Posterior cingulate gyrus (tissue), 11 donors: ENCODE measurements at regions not wholly inside any gene's neighbourhood (a gene's known extent, or its start where the extent isn't known, plus 50 kb on each side); places are given as distances from the start of the nearest gene placed in this dataset.
"Not testable (repeated sequence)": the region's sequence is repeated elsewhere in the genome, so short reads cannot be mapped to it uniquely, and the experiment has no call there.

Experiments used
- DNase-seq, 10 donors: peaks; one replicate each; pipeline versions ENCODE4 v3.0.0 to v3.0.0-alpha.2; 2020 to 2021; ENCODE audit warnings: mixed read lengths in 3 of 10
- intact Hi-C: fragments of 100-400 bp; cut with DNase I; formaldehyde crosslinking; loops from one replicate; pipeline ENCODE4 v1.15.1; 2023

DNA sequence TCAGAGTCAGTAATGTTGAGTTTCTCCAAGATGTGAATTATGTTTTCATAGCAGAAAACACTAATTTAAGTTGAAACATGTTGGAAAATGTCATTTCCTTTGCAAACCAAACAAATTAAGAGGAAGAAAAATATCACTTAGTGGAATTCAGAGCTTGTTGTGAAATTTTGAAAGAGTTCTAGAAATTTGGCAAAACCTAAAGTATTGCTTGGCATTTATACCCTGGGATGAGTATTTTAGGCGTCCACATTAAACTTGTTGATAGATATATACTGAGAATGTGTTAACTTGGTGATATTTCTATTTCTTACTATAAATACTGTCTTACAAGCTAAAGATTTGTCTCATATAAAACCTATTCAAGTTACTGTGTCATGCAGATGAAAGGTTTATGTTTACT, 335.2 kb downstream of the NSUN3 start:
- DNase-seq: no peak
- intact Hi-C loops: no loop called here

DNA sequence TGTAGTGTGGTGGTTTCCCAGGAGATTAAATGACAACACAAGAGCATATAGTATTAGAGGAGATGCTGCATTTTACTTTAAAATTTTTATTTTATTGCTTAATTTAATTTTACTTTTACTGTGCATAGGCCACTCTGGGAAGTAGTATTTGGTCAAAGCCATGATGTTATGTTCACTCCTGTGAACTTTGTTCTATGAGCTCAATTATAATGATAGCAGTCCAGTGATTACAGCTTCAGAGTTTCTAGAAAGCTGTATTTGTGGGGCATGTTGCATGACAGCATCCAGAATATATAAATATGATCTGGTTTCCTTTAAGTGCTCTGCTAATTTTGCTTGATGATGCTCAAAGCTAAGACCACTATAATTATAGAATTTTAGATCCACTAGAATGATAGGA, 338.6 kb downstream of the NSUN3 start:
- intact Hi-C loops: no loop called here
- no peak for DNase-seq

DNA sequence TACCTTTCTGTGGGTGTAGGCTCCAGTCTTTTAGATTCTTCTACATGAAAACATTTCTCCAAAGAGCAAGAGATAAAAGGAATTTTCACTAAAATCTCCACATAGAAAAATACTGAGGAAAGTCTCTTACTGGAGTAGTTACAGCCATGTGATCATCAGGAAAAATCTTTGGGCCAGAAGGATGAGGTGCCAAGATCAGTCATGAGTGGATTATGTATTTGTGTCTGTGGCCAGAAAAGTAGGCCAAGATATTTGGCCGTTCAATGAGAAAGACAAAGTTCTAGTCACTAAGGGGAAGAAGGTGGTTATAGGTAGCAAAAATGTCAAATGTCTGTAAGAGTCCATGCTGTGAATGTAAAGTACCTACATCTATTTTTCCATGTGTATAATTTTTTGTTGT, 339.3 kb downstream of the NSUN3 start:
- DNase-seq: no peak
- intact Hi-C loops: no loop called here

DNA sequence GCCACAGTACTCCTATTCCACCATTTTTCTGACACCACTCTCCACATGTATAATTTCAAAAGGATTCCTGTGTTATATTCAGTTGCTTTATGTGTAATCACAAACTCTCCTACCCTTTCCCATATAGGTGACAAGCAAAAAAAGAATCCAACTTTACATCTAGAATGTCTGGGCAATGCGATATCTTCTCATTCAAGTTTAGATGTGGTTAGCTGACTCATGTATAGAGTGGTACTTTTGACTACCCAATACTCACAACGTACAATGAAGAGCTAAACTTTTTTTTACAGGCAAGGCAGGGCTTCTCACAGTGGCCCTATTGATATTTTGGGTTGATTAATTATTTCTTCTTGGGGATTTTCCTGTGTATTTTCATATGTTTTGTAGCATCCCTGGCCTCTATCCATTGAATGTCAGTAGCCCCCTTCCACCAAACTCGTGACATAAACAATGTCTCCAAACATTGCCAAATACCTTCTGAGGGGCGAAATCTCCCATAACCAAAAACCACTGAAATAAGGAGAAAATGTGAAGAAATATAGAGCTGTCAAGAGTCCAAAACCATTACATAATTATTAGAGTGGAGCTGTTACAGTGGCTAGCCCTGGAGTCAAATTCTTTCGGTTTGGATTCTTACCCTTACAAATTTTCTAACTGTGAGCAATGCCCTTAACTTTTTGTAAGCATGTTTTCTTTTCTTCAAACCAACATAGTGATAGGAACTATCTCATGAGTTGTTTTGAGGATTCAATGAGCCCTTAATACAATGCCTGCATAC, 342.6 kb downstream of the NSUN3 start:
- intact Hi-C loops: no loop called here
- no peak for DNase-seq

DNA sequence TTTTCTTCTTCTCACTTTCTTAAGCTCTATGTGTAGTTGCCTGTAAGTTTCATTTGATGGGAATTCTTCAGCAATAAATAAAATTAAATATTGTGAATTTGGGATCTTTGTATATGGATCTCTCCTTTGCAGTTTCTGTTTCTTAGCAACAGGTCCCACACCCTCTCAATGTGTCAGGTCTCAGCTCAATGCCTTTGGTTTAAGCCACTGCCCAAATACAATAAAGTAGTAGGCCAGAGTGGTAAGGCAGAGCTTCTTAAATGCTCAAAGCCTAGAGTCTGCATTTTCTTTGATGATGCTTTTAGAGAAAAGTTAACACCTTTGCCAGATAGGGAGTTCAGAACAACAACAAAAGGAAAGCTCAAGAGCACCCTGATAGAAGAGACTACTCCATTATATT, 343.7 kb downstream of the NSUN3 start:
- DNase-seq: no peak
- intact Hi-C loops: no loop called here

DNA sequence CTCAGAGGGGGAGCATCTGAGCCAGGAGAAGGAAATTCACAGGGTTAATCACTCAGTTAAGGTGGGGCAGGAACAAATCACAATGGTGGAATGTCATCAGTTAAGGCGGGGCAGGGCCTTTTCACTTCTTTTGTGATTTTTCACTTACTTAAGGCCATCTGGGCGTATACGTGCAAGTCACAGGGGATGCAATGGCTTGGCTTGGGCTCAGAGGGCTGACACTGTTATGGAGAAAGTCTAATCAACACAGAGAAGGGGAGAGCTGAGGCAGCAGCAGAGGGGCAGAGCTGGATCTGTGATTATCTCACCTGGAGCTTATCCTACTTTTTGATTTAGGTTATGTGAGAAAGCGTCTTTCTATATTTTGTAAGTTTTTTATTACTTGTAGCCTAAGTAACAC, 350.1 kb downstream of the NSUN3 start:
- DNase-seq, intact Hi-C loops: not testable (repeated sequence)

DNA sequence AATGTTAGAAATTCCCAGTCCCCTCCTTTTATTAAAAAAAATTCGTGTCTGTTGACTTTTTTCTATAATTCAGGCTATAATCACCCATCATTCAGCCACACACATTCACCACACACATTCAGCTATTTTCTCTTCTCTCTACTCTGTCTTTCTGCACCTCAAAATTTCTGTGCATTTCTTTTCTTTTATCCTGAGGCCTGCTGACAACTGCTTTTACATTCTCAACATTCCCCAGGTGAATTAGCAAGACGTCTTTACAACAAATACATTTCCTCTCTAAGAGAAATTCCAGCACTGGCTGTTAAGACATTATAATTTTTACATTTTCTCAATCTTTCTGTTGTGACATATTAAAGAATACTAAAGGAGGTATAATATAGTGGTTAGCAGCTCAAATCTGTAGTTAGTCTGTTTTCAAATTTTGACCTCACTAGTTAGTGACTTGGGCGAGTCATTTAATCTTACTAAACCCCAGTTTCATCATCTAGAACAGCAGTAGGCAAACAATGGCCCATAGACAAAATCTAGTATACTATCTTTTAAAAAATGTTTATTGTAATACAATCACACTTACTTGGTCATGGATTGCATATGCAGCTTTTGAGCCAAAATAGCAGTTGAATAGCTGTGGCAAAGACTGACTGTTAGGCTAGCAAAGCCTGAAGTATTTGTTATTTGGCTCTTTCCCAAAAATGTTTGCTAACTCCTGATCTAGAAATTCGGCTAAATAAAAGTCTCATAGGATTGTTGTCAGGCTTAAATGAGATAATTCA, 350.7 kb downstream of the NSUN3 start:
- DNase-seq: no peak
- intact Hi-C loops: no loop called here

DNA sequence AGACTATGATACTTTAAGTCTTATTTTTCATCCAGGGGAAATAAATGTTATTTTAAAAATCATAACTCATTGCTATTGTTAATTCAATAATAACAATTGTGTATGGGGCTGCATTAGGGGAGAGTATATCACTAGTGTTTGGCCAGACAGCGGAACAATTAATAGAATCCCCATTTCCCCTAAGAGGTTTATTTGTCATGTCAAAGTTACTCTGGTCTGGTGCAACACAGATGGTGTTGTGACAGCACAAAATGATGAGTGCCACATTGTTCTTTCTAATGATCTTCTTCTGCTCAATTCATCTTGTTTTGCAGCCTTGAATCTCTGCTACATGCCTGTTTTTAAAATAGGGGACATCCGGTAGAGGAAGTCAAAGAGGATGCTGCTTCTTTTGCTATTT, 351.6 kb downstream of the NSUN3 start:
- DNase-seq: no peak
- intact Hi-C loops: no loop called here

DNA sequence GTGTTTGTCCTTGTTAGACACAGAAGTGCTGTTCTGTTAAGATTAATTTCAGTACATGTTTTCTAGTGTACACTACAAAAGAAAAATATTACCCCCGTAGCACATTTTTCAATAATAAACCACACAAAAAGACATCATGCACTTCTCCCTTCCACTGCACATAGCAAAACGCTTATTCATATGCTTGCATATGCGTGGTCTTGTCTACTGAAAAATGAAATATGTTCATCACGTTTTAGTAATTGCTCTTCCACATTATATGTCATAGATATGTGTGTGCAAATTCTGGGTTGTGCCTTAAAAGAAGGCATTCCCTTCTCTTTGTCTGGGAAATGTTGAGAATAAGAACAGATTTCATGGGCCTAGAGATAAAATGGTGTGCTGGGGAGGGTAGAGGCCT, 353.9 kb downstream of the NSUN3 start:
- intact Hi-C loops: no loop called here
- no peak for DNase-seq

DNA sequence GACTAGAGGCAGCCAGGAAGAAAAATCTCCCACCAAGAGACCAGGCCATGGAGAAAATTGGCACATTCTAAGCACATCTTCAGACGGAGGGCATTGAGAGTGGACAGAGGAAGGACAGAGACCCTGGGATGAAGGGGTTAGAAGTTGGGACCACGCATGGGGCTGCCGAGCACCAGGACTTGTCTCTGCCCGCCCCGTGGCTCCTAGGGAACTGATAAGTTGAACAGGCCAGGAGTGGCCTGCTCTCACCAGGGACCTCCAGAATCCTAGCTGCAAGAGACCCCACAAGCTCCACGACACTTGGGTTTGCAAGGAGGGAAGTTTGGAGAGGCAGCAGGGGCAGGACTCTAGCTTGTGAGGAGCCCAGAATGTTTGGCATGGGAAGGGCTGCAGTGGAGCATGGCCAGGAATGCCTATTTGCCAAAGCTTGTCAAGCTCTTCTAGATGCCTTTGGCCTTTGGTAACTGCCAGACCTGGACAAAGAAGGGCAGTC, 355.1 kb downstream of the NSUN3 start:
- intact Hi-C loops: no loop called here
- DNase-seq: peak in 3 of 10 donors; percentile 20 to 54 (median 35)

DNA sequence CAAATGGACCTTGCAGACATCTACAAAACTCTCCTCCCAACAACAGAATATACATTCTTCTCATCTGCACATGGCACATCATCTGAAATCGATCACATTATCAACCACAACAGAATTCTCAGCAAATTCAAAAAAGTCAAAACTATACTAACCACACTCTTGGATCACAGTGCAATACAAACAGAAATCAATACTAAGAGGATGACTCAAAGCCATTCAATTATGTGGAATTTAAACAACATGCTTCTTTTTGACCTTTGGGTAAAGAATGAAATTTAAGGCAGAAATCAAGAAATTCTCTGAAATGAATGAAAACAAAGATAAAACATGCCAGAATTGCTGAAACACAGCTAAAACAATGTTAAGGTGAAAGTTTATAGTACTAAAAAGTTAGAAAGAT, 358.1 kb downstream of the NSUN3 start:
- DNase-seq: no peak
- intact Hi-C loops: no loop called here

DNA sequence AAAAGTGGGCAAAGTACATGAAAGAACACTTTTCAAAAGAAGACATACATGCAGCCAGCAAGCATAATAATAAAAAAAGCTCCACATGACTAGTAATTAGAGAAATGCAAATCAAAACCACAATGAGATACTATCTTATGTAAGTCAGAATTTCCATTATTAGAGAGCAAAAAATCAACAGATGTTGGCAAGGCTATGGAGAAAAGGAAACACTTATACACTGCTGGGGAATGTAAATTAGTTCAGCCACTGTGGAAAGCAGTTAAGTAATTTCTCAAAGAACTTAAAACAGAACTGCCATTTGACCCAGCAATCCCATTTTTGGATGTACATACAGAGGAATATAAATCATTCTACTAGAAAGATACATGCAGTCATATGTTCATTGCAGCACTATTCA, 360.7 kb downstream of the NSUN3 start:
- no peak for DNase-seq
- intact Hi-C loops: no loop called here

DNA sequence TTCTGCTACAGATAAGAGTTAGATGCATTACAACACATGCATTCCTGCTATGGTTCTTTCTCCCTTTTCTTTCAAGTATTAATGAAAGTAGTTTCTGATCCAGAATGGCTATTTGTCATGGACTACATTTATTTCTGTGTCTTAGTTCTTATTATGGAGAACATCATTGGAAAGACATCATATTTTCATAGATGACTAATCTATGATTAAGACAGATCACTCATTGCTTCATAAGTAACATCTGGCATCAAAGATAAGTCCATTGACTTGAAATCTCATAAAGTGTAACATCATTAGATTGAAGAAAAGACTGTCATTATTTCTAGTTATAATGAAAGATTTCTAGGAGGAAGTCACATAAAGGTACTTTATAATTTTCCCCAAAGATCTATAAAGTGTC, 366.7 kb downstream of the NSUN3 start:
- DNase-seq: no peak
- intact Hi-C loops: no loop called here

DNA sequence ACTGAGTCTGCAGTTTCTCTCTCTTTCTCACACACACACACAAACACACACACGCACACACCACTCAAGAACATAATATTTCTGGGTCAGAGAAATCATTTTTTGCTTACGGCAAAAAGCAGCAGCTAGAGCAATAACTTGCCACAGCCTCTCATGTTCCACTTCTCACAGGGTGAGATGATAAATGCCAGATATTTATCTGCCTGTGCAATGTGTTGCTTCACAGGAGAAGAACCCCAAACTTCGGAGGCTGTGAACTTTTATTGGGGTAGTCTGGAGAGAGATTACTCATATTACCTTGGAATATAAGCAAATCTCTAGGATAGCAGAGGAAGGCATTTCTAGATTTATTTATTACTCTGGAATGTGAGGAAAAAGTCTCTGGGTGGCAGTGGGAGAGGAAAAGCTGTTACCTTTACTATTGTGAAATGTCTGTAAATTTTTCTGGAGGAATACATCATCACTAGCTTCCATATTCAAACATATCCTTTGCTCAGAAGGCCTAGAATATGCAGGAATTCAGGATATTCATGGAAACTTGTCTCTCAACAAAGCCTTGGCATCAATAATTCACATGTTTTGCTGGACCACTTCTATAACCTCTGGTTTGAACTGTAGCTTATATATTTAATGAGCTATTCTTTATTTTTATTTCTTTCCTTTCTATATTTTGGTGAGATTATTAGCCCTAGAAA, 369.2 kb downstream of the NSUN3 start:
- intact Hi-C loops: no loop called here
- DNase-seq: no peak

DNA sequence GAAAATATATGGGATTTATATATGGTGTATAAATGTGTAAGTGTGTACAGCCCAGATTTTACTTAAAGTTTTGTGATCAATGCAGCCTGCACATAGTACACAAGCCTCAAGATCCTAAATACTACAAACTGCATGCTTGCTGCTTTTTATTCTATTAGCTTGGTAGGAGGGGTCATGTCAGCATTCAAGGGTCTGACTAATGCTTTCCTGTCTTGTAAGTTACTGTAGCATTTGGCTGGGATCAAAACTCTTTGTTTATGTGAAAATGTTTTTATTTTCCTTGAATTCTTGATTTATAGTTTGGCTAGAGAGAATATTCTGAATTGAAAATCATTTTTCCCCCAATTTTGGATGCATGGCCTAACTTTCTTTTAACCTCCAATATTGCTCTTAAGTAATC, 370.9 kb downstream of the NSUN3 start:
- DNase-seq: no peak
- intact Hi-C loops: no loop called here

DNA sequence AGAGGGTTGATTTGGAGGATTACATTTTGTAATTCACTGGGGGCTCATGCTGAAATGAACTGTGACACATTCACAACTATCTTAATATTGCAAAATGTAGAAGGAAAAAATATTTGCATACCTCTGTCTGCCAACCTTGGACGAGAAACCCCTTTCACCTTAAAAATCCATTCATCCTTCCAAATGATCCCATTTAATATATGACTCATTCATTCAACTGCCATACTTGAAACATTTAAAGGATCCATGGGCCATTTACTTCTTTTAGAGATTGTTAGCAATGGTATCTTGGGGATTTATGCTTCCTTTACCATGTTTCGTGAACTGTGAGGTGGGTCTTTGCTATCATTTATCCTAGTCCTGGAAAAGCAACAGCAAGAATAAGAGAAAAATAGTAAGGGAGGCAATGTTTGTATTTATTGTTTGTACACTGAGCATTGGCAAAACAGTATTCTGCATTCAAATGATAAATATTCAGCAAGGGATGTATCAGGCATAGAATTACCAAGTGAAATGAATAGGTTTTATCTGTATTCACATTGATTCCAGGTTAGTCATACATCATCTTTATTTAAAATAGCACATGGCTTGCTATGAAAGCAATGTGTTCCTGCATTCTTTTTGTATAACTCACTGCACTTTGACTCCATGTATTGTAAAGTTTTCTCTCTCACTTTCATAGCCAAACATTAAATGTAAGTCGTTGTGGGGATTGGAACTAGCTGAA, 378.1 kb downstream of the NSUN3 start:
- no peak for DNase-seq
- intact Hi-C loops: no loop called here

DNA sequence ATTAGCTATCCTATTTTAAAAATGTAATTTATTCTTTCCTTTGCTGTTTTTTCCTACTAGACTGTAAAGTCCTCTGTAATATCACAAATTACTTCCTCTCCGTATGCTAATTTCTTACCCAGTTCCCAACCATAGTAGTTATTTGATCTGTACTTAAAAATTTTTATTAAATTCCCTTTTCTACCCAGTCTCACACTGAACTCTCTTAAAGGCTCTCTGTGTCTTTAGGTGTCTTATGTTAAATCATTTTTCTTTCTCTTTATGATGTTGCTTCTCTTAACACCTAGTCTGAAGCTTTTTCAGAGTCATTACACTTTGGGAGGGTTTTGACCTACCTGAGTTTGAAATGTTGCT, 378.6 kb downstream of the NSUN3 start:
- intact Hi-C loops: no loop called here

DNA sequence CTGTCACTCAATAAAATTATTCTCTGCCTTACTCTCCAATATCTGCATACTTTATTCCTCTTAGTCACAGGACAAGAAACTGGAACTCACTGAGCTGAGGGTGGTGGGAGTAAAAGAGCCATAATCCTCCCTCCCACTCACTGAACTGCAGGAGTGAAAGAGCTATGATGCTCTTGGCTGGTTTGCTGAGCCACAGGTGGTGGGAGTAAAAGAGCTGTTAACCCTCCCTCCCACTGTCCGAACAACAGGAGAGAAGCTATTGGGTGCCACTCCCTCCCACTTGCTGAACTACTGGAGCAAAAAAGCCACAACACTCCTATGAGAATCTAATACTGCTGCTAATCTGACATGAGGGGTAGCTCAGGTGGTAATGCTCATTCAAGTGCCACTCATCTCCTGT, 391.0 kb downstream of the NSUN3 start:
- intact Hi-C loops: no loop called here
- DNase-seq: no peak

More for the DNA sequence above, 378.6 kb downstream of the NSUN3 start:
- no peak for DNase-seq

DNA sequence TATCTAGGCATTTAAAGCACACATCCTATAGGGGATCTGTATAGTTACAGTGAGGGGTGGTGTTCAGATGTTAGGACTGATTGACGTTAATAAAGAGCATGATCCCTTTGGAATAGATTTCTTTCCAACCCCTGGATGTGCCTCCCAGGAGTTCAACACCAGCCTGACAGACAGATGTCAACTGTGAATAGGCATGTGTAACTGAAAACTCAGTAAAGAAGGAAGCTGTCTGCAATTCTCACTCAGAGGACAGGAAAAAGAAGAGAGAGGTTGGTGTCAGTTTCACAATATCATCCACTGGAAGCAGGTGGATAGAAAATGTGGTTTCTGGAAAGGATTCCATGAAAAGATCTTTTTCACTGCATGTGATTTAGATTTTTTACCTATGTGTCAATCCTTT, 396.3 kb downstream of the NSUN3 start:
- no peak for DNase-seq
- intact Hi-C loops: no loop called here

DNA sequence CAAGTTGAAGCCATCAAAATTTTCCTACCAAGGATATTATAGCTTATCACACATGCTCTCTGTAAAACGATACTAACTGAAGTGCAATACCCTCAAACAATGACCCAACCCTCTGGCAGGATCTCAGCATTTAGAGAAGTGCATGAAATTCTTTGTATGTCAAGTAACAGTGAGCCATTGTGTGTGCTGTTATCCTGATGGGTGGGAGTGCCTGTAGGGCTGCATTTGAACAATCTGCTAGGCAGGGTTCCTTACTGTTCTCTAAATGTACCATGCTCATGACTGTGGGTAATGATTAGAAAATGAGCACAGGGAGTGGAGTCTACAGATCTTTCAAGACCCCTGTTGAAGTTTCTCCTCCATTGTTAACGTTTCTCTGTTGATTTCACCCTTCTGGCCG, 398.1 kb downstream of the NSUN3 start:
- intact Hi-C loops: no loop called here
- no peak for DNase-seq

DNA sequence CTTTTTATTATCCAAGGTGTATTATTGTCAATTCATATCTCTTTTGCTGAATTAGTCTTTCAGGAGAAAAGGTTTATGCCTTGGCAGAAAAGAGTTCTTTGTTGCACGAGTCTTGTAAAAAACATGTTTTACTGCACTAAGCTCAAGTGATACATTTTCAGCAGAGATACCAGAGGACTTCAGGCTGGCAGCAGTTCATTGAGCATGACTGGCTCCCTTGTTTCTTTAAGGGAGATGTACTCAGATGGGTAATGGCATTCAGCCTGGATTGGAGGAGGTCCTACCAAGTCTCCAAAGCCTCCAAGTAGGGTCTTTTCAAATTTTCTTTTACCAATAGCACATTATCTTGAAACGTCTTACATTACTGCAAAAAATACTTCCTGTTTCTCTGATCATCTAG, 400.1 kb downstream of the NSUN3 start:
- DNase-seq: no peak
- intact Hi-C loops: no loop called here
